ENCODE measurements at regions not wholly inside any gene's neighbourhood (a gene's known extent, or its start where the extent isn't known, plus 50 kb on each side); places are given as distances from the start of the nearest gene placed in this dataset.

DNA sequence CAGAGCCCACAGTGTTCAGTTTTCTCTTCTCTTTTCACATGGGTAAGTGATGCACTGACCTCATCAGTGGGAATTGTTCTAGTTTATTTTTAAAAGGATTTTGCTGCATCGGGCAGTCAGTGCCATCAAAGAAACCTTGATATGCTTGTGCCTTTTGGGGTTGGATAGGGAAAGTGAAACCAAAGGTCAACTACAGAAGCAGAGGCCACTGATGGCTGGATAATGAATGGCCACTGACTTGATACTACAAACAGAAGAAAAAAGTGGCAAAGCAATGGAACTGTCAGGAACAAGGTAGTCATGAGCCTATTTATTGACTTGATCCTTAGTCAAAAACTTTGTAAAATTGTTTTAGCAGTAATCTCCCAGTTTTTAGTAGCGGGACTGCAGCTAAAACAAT, 636.3 kb upstream of the ZEB2 start:
- no peak for ATAC-seq (ENCODE audit: low read depth)
- TF ChIP-seq, protein P1, sequence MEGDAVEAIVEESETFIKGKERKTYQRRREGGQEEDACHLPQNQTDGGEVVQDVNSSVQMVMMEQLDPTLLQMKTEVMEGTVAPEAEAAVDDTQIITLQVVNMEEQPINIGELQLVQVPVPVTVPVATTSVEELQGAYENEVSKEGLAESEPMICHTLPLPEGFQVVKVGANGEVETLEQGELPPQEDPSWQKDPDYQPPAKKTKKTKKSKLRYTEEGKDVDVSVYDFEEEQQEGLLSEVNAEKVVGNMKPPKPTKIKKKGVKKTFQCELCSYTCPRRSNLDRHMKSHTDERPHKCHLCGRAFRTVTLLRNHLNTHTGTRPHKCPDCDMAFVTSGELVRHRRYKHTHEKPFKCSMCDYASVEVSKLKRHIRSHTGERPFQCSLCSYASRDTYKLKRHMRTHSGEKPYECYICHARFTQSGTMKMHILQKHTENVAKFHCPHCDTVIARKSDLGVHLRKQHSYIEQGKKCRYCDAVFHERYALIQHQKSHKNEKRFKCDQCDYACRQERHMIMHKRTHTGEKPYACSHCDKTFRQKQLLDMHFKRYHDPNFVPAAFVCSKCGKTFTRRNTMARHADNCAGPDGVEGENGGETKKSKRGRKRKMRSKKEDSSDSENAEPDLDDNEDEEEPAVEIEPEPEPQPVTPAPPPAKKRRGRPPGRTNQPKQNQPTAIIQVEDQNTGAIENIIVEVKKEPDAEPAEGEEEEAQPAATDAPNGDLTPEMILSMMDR (IDR thresholded peaks at IDR 0.05): no peak
- no peak for TF ChIP-seq EZH2 (IDR thresholded peaks at IDR 0.05; ENCODE audit: borderline replicate concordance, insufficient read depth, low read depth, low read length, poor library complexity, severe bottlenecking)
- Mint-ChIP-seq H3K4me3 (no peak overlapping the region), H3K9me3 (ENCODE audit: insufficient read depth) (peaks cover 7% of the 10 kb centered on the region), H3K27ac (no peak overlapping the region), H3K27me3 (no peaks in the 10 kb centered on the region), H3K4me1 (peaks cover 5% of the 10 kb centered on the region)
- ChIA-PET CTCF (no interaction called here), POLR2A (no interaction called here)
- peaks cover 3% of the 10 kb centered on the region in 2 donors for H3K4me1 ChIP-seq (ENCODE audit: control insufficient read depth in 2 of 2, insufficient read depth in 2 of 2, low read length in 2 of 2)
- DNase-seq: no peak
- no peaks in the 10 kb centered on the region for H3K79me2 ChIP-seq (ENCODE audit: control insufficient read depth, insufficient read depth, low read length)
- no peaks in the 10 kb centered on the region for H3K27me3 ChIP-seq (replicated peaks in 1 of 4; ENCODE audit: control extremely low read depth in 1 of 4, control insufficient read depth in 3 of 4, insufficient read depth in 4 of 4, low read length in 3 of 4)
- H3K4me2 ChIP-seq (replicated peaks; ENCODE audit: low read depth, low read length, poor library complexity, severe bottlenecking): no peak overlapping the region
- no peak overlapping the region for H3K4me3 ChIP-seq (ENCODE audit: control extremely low read depth in 1 of 5, extremely low read depth in 1 of 5, insufficient read depth in 1 of 5, low read depth in 2 of 5, low read length in 4 of 5)
- no peak overlapping the region for H3K27ac ChIP-seq (ENCODE audit: low read length in 2 of 2)
- H3K9ac ChIP-seq (ENCODE audit: low read length): no peak overlapping the region
- no peak overlapping the region for H2AFZ ChIP-seq (ENCODE audit: insufficient read depth, low read depth, low read length, poor library complexity, severe bottlenecking)
- intact Hi-C loops (cut with micrococcal nuclease): no loop called here
- 100% methylated on average over 1 of the region's 2 CpGs for WGBS (ENCODE audit: insufficient coverage)
- no peaks in the 10 kb centered on the region for H4K20me1 ChIP-seq (ENCODE audit: control insufficient read depth, insufficient read depth, low read length, poor library complexity, severe bottlenecking)
- H3K9me3 ChIP-seq (ENCODE audit: control extremely low read depth in 1 of 3, control insufficient read depth in 2 of 3, insufficient read depth in 1 of 3, low read length in 2 of 3): peaks cover 0 to 2% (median 2%) of the 10 kb centered on the region in 3 donors
- H3K36me3 ChIP-seq (replicated peaks in 1 of 2; ENCODE audit: control extremely low read depth in 1 of 2, control insufficient read depth in 1 of 2, extremely low read depth in 1 of 2, insufficient read depth in 2 of 2, low read length in 1 of 2): no peaks in the 10 kb centered on the region

DNA sequence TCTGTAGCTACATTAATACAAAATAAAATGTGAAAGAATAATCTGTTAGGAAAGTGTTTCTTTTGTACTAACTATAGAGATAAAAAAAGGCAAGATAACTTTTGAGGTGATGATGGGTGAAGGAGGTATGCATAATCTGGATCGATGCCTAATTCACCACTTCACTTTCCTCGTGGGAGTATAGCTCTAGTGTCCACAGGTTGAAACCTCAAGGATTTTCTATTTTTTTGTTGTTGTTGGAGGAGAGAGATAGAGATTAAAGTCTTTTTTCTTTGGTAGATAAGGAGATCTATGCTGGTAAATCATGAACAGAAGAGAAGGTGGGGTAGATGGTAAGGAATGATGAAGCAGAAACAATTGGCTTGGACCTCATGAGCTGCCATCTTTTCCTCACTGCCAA, 635.3 kb upstream of the ZEB2 start:
- Mint-ChIP-seq H3K4me1 (peaks cover 5% of the 10 kb centered on the region), H3K27ac (no peak overlapping the region), H3K4me3 (no peak overlapping the region), H3K9me3 (ENCODE audit: insufficient read depth) (peaks cover 7% of the 10 kb centered on the region), H3K27me3 (no peaks in the 10 kb centered on the region)
- no CpG with 5 or more reads among the region's 2 CpGs for WGBS (ENCODE audit: insufficient coverage)
- intact Hi-C loops (cut with micrococcal nuclease): no loop called here
- no peaks in the 10 kb centered on the region for H3K79me2 ChIP-seq (ENCODE audit: control insufficient read depth, insufficient read depth, low read length)
- peaks cover 0 to 2% (median 2%) of the 10 kb centered on the region in 3 donors for H3K9me3 ChIP-seq (ENCODE audit: control extremely low read depth in 1 of 3, control insufficient read depth in 2 of 3, insufficient read depth in 1 of 3, low read length in 2 of 3)
- ATAC-seq (ENCODE audit: low read depth) (no peak), DNase-seq (no peak)
- ChIA-PET POLR2A (no interaction called here), CTCF (no interaction called here)
- no peak overlapping the region for H3K4me3 ChIP-seq (ENCODE audit: control extremely low read depth in 1 of 5, extremely low read depth in 1 of 5, insufficient read depth in 1 of 5, low read depth in 2 of 5, low read length in 4 of 5)
- H4K20me1 ChIP-seq (ENCODE audit: control insufficient read depth, insufficient read depth, low read length, poor library complexity, severe bottlenecking): no peaks in the 10 kb centered on the region
- no peaks in the 10 kb centered on the region for H3K27me3 ChIP-seq (replicated peaks in 1 of 4; ENCODE audit: control extremely low read depth in 1 of 4, control insufficient read depth in 3 of 4, insufficient read depth in 4 of 4, low read length in 3 of 4)
- TF ChIP-seq, protein P1 (IDR thresholded peaks at IDR 0.05): no peak
- no peak for TF ChIP-seq EZH2 (IDR thresholded peaks at IDR 0.05; ENCODE audit: borderline replicate concordance, insufficient read depth, low read depth, low read length, poor library complexity, severe bottlenecking)
- no peak overlapping the region for H3K4me2 ChIP-seq (replicated peaks; ENCODE audit: low read depth, low read length, poor library complexity, severe bottlenecking)
- peaks cover 3% of the 10 kb centered on the region in 2 donors for H3K4me1 ChIP-seq (ENCODE audit: control insufficient read depth in 2 of 2, insufficient read depth in 2 of 2, low read length in 2 of 2)
- no peak overlapping the region for H3K9ac ChIP-seq (ENCODE audit: low read length)
- no peak overlapping the region for H2AFZ ChIP-seq (ENCODE audit: insufficient read depth, low read depth, low read length, poor library complexity, severe bottlenecking)
- no peak overlapping the region for H3K27ac ChIP-seq (ENCODE audit: low read length in 2 of 2)
- no peaks in the 10 kb centered on the region for H3K36me3 ChIP-seq (replicated peaks in 1 of 2; ENCODE audit: control extremely low read depth in 1 of 2, control insufficient read depth in 1 of 2, extremely low read depth in 1 of 2, insufficient read depth in 2 of 2, low read length in 1 of 2)
